BJ (cell line): ENCODE measurements at regions not wholly inside any gene's neighbourhood (a gene's known extent, or its start where the extent isn't known, plus 50 kb on each side); places are given as distances from the start of the nearest gene placed in this dataset.

ENCODE experiments used
- CTCF ChIA-PET: fragments of 350-600 bp; formaldehyde crosslinking; extraction: SDS; loops from one replicate; lab custom pipeline; 2021; ENCODE audit warnings: antibody characterized with exemption, inconsistent platforms; lab: Yijun Ruan, JAX
- POLR2A ChIA-PET: fragments of 300-600 bp; sonication (Branson Sonifier 250); formaldehyde crosslinking; extraction: SDS; loops from one replicate; lab custom pipeline; 2021; ENCODE audit warnings: antibody characterized with exemption; lab: Charles Lee
- DNase-seq: peaks from one replicate; pipeline ENCODE4 v3.0.0-alpha.2; 2011; ENCODE audit warnings: low read depth
- H3K27me3 ChIP-seq: 2 replicates; pipeline ENCODE4 v1.6.0; 2011; ENCODE audit warnings: low read length; ENCODE audit not compliant: control insufficient read depth, insufficient read depth
- H3K36me3 ChIP-seq: 2 replicates; pipeline ENCODE4 v1.5.1; 2011; ENCODE audit warnings: low read length; ENCODE audit not compliant: control insufficient read depth, insufficient read depth
- H3K4me3 ChIP-seq: 2 replicates; pipeline ENCODE4 v1.5.1; 2011; ENCODE audit warnings: low read depth, mild to moderate bottlenecking, control low read depth, low read length
- CTCF ChIP-seq: IDR thresholded peaks from 2 replicates; pipeline ENCODE4 v1.5.1; 2011; ENCODE audit warnings: low read depth, mild to moderate bottlenecking, control low read depth, inconsistent platforms, low read length, moderate library complexity; ENCODE audit not compliant: insufficient read depth

- peaks cover 1% of the 10 kb centered on the region for H3K27me3 ChIP-seq
- TF ChIP-seq CTCF: no peak
- DNase-seq: no peak
- H3K36me3 ChIP-seq: no peaks in the 10 kb centered on the region
- ChIA-PET CTCF (no interaction called here), POLR2A (no interaction called here)
- H3K4me3 ChIP-seq: peak overlapping the region; percentile 81
Measured at GRCh38 chr4:182145334-182145905, 97.8 kb upstream of the TENM3 start.

GRCh38 chr4:182147391-182147790, 95.8 kb upstream of the TENM3 start:
- Histone ChIP-seq H3K27me3 (peaks cover 1% of the 10 kb centered on the region; the same call in 1 of the 2 replicates), H3K36me3 (no peaks in the 10 kb centered on the region), H3K4me3 (no peak overlapping the region)
- DNase-seq: no peak
- ChIA-PET CTCF (no interaction called here), POLR2A (no interaction called here)
- TF ChIP-seq CTCF: no peak

- POLR2A ChIA-PET: interaction anchor here (0.6 kb wide), 1 partner anchor 265 kb away, joined by 3 read pairs; no protein-coding TSS in a partner anchor
- CTCF ChIA-PET: interaction anchor here (0.7 to 1.7 kb wide), 2 partner anchors 13 to 37 kb away, joined by 3 to 4 read pairs; no protein-coding TSS in a partner anchor
- no peak overlapping the region for H3K4me3 ChIP-seq
- H3K27me3 ChIP-seq: no peaks in the 10 kb centered on the region
- TF ChIP-seq CTCF: no peak
- DNase-seq: no peak
- no peaks in the 10 kb centered on the region for H3K36me3 ChIP-seq
Measured at GRCh38 chr4:182150645-182151044, 92.6 kb upstream of the TENM3 start.

- ChIA-PET CTCF (no interaction called here), POLR2A (no interaction called here)
- no peak for DNase-seq
Measured at GRCh38 chr4:182155806-182156205, 87.4 kb upstream of the TENM3 start.

GRCh38 chr4:182163180-182163579, 80.0 kb upstream of the TENM3 start:
- H3K4me3 ChIP-seq: no peak overlapping the region
- no peak for DNase-seq
- H3K27me3 ChIP-seq: no peaks in the 10 kb centered on the region
- ChIA-PET CTCF (no interaction called here), POLR2A (no interaction called here)
- TF ChIP-seq CTCF: no peak
- H3K36me3 ChIP-seq: no peaks in the 10 kb centered on the region

More at GRCh38 chr4:182155806-182156205, 87.4 kb upstream of the TENM3 start:
- Histone ChIP-seq H3K27me3 (no peaks in the 10 kb centered on the region), H3K4me3 (no peak overlapping the region), H3K36me3 (no peaks in the 10 kb centered on the region)
- no peak for TF ChIP-seq CTCF
